KBM-7 (cell line): ENCODE measurements at regions not wholly inside any gene's neighbourhood (a gene's known extent, or its start where the extent isn't known, plus 50 kb on each side); places are given as distances from the start of the nearest gene placed in this dataset.
"Not testable (repeated sequence)": the region's sequence is repeated elsewhere in the genome, so short reads cannot be mapped to it uniquely, and the experiment has no call there.

Experiments used
- DNase-seq: peaks from one replicate; pipeline ENCODE4 v3.0.0-alpha.2; 2015
- in situ Hi-C: fragments of 300-500 bp; cut with MboI; formaldehyde crosslinking; loops from 2 replicates; pipeline ENCODE4 v1.14.3; 2020; ENCODE audit warnings: low sequenced_read_pairs, low pct_unique_long_range_greater_than_20kb, mixed read lengths

GRCh38 chr3:145272684-145273083 lies 888.3 kb downstream of the PLOD2 start:
- no peak for DNase-seq
- in situ Hi-C loops: no loop called here

DNA sequence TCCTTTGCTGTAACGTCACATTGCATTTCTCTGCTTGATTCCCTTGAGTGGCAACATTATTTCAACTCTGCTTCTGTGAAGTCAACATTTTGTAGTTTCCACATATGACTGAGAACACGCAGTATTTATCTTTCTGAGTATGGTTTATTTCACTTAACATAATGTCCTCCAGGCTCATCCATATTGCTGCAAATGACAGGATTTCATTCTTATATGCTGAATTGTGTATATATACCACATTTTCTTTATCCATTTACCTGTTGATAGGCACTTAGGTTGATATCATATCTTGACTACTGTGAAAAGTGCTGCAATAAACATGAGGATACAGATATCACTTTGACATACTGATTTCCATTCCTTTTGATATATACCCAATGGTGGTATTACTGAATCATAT lies 878.5 kb downstream of the PLOD2 start:
- no peak for DNase-seq
- in situ Hi-C loops: no loop called here

DNA sequence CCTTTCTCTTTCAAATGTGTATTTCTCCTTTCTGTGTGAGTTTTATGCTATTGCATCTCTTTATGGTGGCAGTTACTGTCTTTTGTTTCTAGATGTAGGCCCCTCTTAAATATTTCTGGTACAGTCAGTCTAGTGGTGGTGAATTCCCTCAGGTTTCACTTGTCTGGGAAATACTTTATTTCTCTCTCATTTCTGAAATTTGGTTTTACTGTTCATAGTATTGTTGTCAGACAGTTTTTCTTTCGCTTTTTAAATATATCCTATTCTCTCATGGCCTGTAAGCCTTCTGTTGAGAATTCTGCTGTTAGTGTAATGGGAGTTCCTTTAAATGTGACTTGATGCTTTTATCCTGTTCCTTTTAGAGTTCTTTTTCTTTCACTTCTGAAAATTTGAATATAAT lies 874.0 kb downstream of the PLOD2 start:
- in situ Hi-C loops: no loop called here
- no peak for DNase-seq

DNA sequence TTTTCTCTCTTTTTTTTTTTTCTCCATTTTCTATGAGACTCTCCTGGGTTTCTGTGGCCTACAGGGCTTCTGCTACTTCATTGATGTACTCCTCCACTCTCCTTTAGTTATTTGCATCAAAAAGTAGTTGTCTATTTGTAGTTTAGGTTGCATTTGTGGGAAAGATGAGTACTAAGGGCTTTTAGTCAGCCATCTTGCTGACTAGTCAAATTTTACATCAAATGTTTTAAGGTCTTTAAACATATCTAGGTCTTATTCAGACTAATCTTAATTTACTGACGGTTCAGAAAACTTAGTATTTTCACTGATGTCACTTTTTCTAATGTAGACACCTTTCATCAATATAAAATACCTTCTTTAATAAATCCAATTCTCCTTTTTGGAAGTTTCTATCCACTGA lies 871.0 kb downstream of the PLOD2 start:
- DNase-seq: no peak
- in situ Hi-C loops: no loop called here

GRCh38 chr3:145294572-145294971 lies 866.4 kb downstream of the PLOD2 start:
- no peak for DNase-seq
- in situ Hi-C loops: no loop called here

- in situ Hi-C loops: no loop called here
These were observed 853.7 kb downstream of the PLOD2 start for GRCh38 chr3:145307272-145307671.

GRCh38 chr3:145313751-145314150 lies 847.2 kb downstream of the PLOD2 start:
- in situ Hi-C loops: no loop called here
- no peak for DNase-seq

More at GRCh38 chr3:145307272-145307671, 853.7 kb downstream of the PLOD2 start:
- DNase-seq: no peak

DNA sequence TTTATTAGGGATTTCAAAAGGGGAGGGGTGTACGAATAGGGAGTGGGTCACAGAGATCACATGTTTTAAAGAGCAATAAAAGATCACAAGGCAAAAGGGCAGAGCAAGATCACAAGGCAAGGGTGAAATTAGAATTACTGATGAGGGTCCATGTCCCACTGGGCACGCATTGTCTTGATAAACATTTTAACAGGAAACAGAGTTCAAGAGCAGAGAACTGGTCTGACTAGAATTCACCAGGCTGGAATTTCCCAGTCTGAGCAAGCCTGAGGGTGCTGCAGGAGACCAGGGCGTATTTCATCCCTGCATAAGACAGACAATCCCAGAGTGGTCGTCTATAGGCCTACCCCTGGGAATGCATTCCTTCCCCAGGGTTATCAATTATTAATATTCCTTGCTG lies 844.7 kb downstream of the PLOD2 start:
- in situ Hi-C loops, DNase-seq: not testable (repeated sequence)

- DNase-seq: no peak
- in situ Hi-C loops: no loop called here
These were observed 834.3 kb downstream of the PLOD2 start for GRCh38 chr3:145326666-145327065.

DNA sequence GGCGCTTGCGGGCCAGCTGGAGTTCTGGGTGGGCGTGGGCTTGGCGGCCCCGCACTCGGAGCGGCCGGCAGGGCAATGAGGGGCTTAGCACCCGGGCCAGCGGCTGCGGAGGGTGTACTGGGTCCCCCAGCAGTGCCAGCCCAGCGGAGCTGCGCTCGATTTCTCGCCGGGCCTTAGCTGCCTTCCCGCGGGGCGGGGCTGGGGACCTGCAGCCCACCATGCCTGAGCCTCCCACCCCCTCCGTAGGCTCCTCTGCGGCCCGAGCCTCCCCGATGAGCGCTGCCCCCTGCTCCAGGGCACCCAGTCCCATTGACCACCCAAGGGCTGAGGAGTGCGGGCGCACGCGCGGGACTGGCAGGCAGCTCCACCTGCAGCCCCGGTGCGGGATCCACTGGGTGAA lies 827.6 kb downstream of the PLOD2 start:
- in situ Hi-C loops, DNase-seq: not testable (repeated sequence)

DNA sequence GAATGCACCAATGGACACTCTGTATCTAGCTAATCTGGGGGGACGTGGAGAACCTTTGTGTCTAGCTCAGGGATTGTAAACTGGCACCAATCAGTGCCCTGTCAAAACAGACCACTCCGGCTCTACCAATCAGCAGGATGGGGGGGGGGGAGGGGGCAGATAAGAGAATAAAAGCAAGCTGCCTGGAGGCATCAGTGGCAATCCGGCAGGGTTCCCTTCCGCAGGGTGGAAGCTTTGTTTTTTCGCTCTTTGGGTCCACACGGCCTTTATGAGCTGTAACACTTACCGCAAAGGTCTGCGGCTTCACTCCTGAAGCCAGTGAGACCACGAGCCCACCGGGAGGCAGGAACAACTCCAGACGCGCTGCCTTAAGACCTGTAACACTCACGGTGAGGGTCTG lies 827.1 kb downstream of the PLOD2 start:
- in situ Hi-C loops: no loop called here
- no peak for DNase-seq

DNA sequence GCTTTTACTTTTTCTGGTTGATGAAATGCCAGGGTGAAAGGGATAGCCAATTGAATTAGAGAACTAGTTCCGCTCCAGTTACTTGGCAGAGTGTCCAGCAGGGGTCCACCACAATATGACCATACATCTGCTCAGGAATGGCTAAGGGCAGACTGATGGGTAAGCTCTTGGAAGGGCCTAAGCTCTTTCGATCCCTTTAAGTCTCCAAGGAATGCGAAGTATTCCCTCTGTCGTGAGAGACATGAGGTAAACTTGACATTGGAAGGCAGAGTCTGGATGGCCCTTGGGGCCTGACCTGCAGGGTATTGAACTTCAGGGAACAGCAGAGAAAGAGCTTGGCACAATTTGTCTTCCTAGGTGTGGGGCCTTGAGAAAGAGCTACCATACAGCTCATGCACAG lies 805.8 kb downstream of the PLOD2 start:
- DNase-seq: no peak
- in situ Hi-C loops: no loop called here

DNA sequence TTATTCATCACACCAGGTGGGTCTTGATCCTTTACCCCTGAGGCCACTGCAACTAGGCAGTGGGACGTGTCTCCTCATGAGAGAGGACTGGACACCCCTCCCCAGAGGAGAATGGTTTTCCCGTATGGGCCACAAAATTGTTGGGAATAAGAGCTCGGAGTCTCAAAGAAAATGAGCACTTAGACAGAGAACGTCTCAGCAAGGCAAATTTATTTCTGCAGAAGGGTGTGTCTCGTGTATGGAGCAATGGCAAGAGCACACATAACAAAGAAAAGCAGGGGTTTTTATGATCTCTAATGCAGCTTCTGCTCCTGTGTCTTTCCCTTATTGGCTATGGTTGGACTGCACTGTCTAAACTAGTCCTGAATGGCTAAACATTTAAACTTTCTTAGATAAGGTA lies 803.5 kb downstream of the PLOD2 start:
- in situ Hi-C loops: no loop called here
- no peak for DNase-seq

DNA sequence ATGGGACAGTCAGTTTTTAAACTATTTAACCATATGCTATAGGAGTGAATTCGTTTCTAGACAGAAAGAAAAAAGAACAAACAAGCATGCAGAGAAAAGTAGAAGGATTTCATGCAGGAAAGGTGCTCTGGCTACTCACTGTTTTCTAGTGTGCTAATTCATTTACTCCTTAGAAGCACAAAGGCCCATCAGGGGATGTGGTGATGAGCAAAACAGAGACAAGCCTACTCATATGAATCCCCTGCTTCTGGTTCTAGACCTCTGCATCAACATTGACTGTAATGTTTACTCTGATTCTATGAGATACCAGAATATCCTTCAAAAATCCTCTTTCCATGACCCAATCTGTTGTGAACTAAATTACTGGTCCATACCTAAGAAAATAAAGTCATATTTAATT lies 801.9 kb downstream of the PLOD2 start:
- in situ Hi-C loops: no loop called here
- no peak for DNase-seq

DNA sequence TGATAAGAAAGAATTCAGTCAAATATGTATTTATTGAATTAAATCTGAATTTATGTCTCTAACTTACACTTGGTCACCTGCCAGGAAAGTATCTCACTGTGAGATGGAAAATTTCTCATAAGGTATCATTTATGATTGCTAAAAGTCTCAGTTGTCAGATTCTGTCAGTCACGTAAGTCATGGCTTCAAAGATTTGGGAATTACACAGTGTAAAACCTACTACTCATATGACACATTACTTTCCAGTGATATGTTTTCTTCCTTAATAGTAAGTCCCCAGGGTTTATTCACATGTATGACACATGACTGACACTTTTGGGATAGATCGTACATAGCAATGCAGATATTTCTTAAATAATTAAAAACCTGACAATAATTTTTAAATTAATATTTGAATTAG lies 792.2 kb downstream of the PLOD2 start:
- DNase-seq: no peak
- in situ Hi-C loops: no loop called here

DNA sequence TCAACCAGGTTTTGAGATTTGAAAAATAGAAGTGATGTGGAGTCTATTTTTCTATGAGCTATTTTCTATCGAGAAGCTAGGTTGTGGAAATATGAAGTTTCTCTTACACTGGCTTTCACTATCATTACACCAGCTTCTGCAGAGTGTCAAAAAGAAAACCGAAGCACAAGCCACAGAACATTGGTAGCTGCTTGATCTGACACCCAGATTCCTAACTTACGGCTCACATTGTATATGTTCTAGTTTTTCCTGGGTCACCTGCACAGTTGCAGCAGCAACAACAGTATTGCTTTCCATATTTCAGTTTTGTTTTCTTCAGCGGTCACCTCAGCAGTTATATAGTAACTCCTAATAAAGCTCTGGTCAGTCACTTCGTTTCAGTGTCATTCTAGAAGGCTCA lies 790.1 kb downstream of the PLOD2 start:
- no peak for DNase-seq
- in situ Hi-C loops: no loop called here

DNA sequence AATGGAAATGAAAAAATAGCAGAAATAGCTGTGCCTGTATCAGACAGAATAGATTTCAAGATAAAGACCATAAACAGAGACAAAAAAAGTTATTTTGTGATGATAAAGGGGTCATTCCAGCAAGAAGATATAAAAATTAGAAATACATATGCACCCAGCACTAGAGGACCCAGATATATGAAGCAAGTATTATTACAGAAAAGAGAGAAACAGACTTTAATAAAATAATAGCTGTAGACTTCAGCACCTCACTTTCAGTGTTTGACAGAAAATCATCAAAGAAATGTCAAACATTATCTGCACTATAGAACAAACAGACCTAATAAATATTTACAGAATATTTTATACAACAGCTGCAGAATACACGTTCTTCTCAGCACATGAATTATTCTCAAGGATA lies 783.7 kb downstream of the PLOD2 start:
- in situ Hi-C loops: no loop called here
- DNase-seq: no peak

GRCh38 chr3:145383416-145383815 lies 777.6 kb downstream of the PLOD2 start:
- in situ Hi-C loops: no loop called here
- no peak for DNase-seq

DNA sequence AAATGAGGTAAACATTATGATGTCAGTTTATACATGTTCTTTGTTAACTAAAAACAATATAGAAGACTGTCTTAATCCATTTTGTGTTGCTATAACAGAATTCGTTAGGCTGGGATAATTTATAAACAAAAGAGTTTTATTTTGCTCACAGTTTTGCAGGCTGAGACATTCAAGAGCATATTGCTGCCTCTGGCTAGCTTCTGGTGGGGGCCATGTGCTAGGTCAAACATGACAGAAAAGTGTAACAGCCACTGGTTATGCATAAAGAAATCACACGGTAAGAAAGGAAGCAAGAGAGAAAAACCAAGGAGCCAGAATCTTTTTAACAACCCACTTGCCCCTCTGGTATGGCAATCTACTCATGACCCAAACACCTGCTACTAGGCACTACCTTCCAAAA lies 776.7 kb downstream of the PLOD2 start:
- DNase-seq: no peak
- in situ Hi-C loops: no loop called here

DNA sequence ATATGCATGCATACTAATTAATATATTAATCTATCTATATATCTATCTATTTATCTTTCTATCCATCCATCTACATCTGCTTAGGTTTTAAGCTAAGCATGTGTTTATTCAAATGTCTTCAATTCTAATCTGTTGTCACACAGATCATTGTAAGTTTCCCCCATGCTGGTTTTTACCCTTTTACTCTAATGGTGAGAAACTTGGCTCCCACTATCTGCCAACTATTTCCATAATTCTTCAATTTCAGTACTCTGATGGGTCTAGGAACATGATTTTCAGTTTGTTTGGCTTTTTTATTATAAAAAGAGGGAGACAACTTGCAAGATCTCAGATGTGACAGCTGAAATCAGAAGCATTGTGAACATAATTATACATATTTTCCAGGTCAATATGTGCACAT lies 773.8 kb downstream of the PLOD2 start:
- no peak for DNase-seq
- in situ Hi-C loops: no loop called here

DNA sequence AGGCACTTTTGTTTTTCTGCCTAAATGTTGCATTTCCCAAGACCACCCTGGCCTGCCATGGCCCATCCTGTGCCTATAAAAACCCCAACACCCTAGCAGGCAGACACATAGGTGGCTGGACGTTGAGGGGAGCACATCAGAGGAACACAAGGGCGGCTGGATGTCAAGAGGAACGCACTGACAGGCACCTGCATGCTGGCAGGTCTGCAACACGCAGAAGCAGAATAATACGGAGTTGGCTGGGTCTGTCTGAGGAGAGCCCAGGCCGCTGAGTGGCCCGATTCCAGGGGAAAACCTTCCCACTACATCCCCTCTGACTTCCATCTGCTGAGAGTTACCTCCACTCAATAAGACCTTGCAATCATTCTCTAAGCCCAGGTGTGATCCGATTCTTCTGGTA lies 765.6 kb downstream of the PLOD2 start:
- in situ Hi-C loops: no loop called here
- DNase-seq: no peak

- no peak for DNase-seq
- in situ Hi-C loops: no loop called here
These were observed 749.4 kb downstream of the PLOD2 start for GRCh38 chr3:145411605-145412004.
